CD4-positive, alpha-beta T cell (primary cell): ENCODE measurements at regions not wholly inside any gene's neighbourhood (a gene's known extent, or its start where the extent isn't known, plus 50 kb on each side); places are given as distances from the start of the nearest gene placed in this dataset.

Experiments used
- ATAC-seq: fragments of 200-7000 bp; cut with Tn5 transposase; one replicate; pipeline ENCODE4 v1.10.0; 2022; ENCODE audit warnings: mild to moderate bottlenecking; ENCODE audit not compliant: poor library complexity
- CTCF ChIA-PET: fragments of 350-600 bp; sonication (Branson Sonifier 250); formaldehyde crosslinking; loops from one replicate; lab custom pipeline; 2021; ENCODE audit warnings: antibody characterized with exemption, inconsistent platforms; lab: Charles Lee
- POLR2A ChIA-PET: fragments of 350-600 bp; sonication (Branson Sonifier 250); formaldehyde crosslinking; loops from one replicate; lab custom pipeline; 2021; ENCODE audit warnings: antibody characterized with exemption, inconsistent platforms; lab: Charles Lee
- DNase-seq, 14 experiments: peaks; one replicate each; pipeline ENCODE4 v3.0.0-alpha.2; 2013 to 2020; ENCODE audit warnings: mixed read lengths in 2 of 14
- H3K27ac ChIP-seq, 2 donors: one replicate each; pipeline versions ENCODE4 v1.5.1 to v1.7.0; 2013; ENCODE audit warnings: low read length in 2 of 2, low read depth in 1 of 2, mild to moderate bottlenecking in 1 of 2
- H3K27me3 ChIP-seq, 2 experiments: 1 replicate in 1 of 2; 2 replicates in 1 of 2; pipeline versions ENCODE4 v1.6.1 to v1.7.0; 2013; ENCODE audit warnings: low read length in 2 of 2, control low read depth in 1 of 2, mild to moderate bottlenecking in 1 of 2, moderate library complexity in 1 of 2; ENCODE audit not compliant: insufficient read depth in 2 of 2, control insufficient read depth in 1 of 2
- H3K36me3 ChIP-seq: one replicate; pipeline ENCODE4 v1.6.1; 2013; ENCODE audit warnings: low read length, control low read depth; ENCODE audit not compliant: insufficient read depth
- H3K4me1 ChIP-seq: one replicate; pipeline ENCODE4 v1.6.1; 2013; ENCODE audit warnings: low read length, control low read depth; ENCODE audit not compliant: insufficient read depth
- H3K4me3 ChIP-seq: one replicate; pipeline ENCODE4 v1.5.1; 2013; ENCODE audit warnings: mild to moderate bottlenecking, low read length, moderate library complexity
- H3K9me3 ChIP-seq, 2 experiments: 1 replicate in 1 of 2; 2 replicates in 1 of 2; pipeline versions ENCODE4 v1.6.1 to v1.7.0; 2013; ENCODE audit warnings: low read length in 2 of 2, mild to moderate bottlenecking in 2 of 2, control low read depth in 1 of 2, moderate library complexity in 1 of 2; ENCODE audit not compliant: control insufficient read depth in 1 of 2, insufficient read depth in 1 of 2
- H3K27ac Mint-ChIP-seq: one replicate; pipeline ENCODE4 v1.8.0; 2020; ENCODE audit warnings: mixed read lengths
- H3K27me3 Mint-ChIP-seq: one replicate; pipeline ENCODE4 v1.8.0; 2021; ENCODE audit warnings: mixed read lengths
- H3K36me3 Mint-ChIP-seq: one replicate; pipeline ENCODE4 v1.8.0; 2021; ENCODE audit warnings: low read depth, mixed read lengths
- H3K4me1 Mint-ChIP-seq: one replicate; pipeline ENCODE4 v1.8.0; 2021; ENCODE audit warnings: low read depth, mixed read lengths
- H3K4me3 Mint-ChIP-seq: one replicate; pipeline ENCODE4 v1.8.0; 2020; ENCODE audit warnings: mild to moderate bottlenecking, mixed read lengths
- H3K9me3 Mint-ChIP-seq: one replicate; pipeline ENCODE4 v1.8.0; 2020; ENCODE audit warnings: mixed read lengths
- intact Hi-C, 2 experiments: fragments of 100-400 bp; cut with DNase I in 1 of 2; cut with micrococcal nuclease in 1 of 2; formaldehyde crosslinking; loops; one replicate each; pipeline versions ENCODE4 v1.15.1 to v1.9.0; 2023 to 2025; cut with DNase I, micrococcal nuclease
- TF ChIP-seq, protein P1 (sequence below): fragments of 200-600 bp; IDR thresholded peaks from one replicate; pipeline ENCODE4 v1.8.0; 2022; ENCODE audit warnings: antibody characterized with exemption, mild to moderate bottlenecking

DNA sequence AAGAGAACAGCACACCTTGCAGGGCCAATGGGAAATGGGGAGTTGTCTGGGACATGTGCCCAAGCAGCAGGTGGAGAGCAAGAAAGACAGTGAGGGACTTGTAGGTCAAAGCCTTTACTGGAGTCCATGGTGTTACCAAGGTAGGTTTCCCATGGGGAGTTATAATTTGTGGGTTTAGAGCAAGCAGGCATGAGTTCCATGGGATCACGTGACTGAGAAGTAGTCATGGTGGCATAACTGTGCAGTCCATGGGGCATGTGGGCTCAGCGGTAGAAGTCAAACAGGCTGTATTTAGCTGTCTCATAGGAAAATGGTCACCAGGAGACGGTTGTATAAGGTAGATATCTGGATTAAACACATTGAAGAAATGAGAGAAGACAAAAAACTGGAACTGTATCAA lies 715.1 kb downstream of the SLITRK1 start:
- no peak overlapping the region for H3K27ac Mint-ChIP-seq
- H3K9me3 Mint-ChIP-seq: peaks cover under 1% of the 10 kb centered on the region
- TF ChIP-seq, protein P1, sequence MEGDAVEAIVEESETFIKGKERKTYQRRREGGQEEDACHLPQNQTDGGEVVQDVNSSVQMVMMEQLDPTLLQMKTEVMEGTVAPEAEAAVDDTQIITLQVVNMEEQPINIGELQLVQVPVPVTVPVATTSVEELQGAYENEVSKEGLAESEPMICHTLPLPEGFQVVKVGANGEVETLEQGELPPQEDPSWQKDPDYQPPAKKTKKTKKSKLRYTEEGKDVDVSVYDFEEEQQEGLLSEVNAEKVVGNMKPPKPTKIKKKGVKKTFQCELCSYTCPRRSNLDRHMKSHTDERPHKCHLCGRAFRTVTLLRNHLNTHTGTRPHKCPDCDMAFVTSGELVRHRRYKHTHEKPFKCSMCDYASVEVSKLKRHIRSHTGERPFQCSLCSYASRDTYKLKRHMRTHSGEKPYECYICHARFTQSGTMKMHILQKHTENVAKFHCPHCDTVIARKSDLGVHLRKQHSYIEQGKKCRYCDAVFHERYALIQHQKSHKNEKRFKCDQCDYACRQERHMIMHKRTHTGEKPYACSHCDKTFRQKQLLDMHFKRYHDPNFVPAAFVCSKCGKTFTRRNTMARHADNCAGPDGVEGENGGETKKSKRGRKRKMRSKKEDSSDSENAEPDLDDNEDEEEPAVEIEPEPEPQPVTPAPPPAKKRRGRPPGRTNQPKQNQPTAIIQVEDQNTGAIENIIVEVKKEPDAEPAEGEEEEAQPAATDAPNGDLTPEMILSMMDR: no peak
- no peak overlapping the region for H3K4me3 Mint-ChIP-seq
- Histone ChIP-seq H3K9me3 (peaks cover 0 to 8% of the 10 kb centered on the region in 2 experiments), H3K27me3 (no peaks in the 10 kb centered on the region), H3K27ac (no peak overlapping the region), H3K36me3 (no peaks in the 10 kb centered on the region), H3K4me1 (no peaks in the 10 kb centered on the region), H3K4me3 (no peak overlapping the region)
- ChIA-PET CTCF (no interaction called here), POLR2A (no interaction called here)
- H3K36me3 Mint-ChIP-seq: no peaks in the 10 kb centered on the region
- DNase-seq (no peak), ATAC-seq (no peak)
- intact Hi-C loops: no loop called here
- H3K4me1 Mint-ChIP-seq: no peaks in the 10 kb centered on the region
- H3K27me3 Mint-ChIP-seq: no peaks in the 10 kb centered on the region

DNA sequence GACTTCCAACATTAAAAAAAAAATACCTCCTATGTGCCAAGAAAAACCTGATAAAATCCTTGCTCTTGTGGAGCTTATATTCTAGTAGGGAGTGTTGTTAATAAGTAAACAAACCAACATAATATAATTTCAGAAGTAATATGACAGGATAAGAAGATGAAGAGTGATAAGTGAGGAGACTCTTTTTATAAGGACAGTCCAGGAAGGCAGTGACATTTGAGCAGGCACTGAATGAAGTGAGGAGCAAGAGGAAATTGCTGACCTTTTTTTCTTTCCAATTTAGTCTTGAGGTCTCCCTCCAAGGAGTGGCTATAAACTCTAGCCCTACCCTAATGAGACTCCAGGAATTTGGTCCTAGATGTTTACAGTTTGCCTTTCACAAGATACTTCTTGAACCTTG lies 715.7 kb downstream of the SLITRK1 start:
- Histone ChIP-seq H3K4me1 (no peaks in the 10 kb centered on the region), H3K27me3 (no peaks in the 10 kb centered on the region), H3K27ac (no peak overlapping the region), H3K9me3 (peaks cover 0 to 6% of the 10 kb centered on the region in 2 experiments), H3K36me3 (no peaks in the 10 kb centered on the region), H3K4me3 (no peak overlapping the region)
- CTCF ChIA-PET: no interaction called here
- H3K4me3 Mint-ChIP-seq: no peak overlapping the region
- no peaks in the 10 kb centered on the region for H3K9me3 Mint-ChIP-seq
- POLR2A ChIA-PET: no interaction called here
- no peaks in the 10 kb centered on the region for H3K4me1 Mint-ChIP-seq
- ATAC-seq (no peak), DNase-seq (no peak)
- TF ChIP-seq, protein P1: no peak
- intact Hi-C loops: no loop called here
- H3K36me3 Mint-ChIP-seq: no peaks in the 10 kb centered on the region
- H3K27ac Mint-ChIP-seq: no peak overlapping the region
- H3K27me3 Mint-ChIP-seq: no peaks in the 10 kb centered on the region

DNA sequence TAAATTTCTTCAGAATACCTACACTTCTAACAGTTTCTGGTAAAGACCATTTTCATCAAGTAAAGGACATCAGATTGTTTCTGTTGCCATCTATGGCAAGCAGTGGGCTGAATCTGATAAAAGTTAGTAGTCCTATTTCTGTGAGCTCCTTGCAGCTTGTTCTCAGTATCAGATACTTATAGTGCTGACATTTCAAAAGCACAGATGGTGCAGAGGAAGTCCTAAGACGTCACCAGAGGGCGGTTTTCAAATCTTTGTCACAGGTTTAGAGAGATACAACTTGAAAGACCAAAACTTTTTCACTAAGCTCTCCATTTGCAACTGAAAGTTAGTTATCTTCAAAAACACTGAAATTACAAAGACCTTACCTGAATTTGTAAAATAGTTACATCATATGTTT lies 719.8 kb downstream of the SLITRK1 start:
- no peaks in the 10 kb centered on the region for H3K27me3 Mint-ChIP-seq
- ATAC-seq: no peak
- POLR2A ChIA-PET: no interaction called here
- H3K9me3 Mint-ChIP-seq: no peaks in the 10 kb centered on the region
- TF ChIP-seq, protein P1: no peak
- no peaks in the 10 kb centered on the region for H3K36me3 ChIP-seq
- H3K4me1 Mint-ChIP-seq: no peaks in the 10 kb centered on the region
- no peak overlapping the region for H3K27ac ChIP-seq
- peaks cover 0 to 5% of the 10 kb centered on the region in 2 experiments for H3K9me3 ChIP-seq
- H3K27ac Mint-ChIP-seq: no peak overlapping the region
- no peak overlapping the region for H3K4me3 ChIP-seq
- CTCF ChIA-PET: no interaction called here
- intact Hi-C loops: no loop called here
- no peaks in the 10 kb centered on the region for H3K36me3 Mint-ChIP-seq
- H3K4me3 Mint-ChIP-seq: no peak overlapping the region
- no peaks in the 10 kb centered on the region for H3K4me1 ChIP-seq
- no peaks in the 10 kb centered on the region for H3K27me3 ChIP-seq
- no peak for DNase-seq
